H9 (cell line): ENCODE measurements at regions not wholly inside any gene's neighbourhood (a gene's known extent, or its start where the extent isn't known, plus 50 kb on each side); places are given as distances from the start of the nearest gene placed in this dataset.

Experiments
- DNase-seq: peaks from one replicate; pipeline ENCODE4 v3.0.0-alpha.2; 2017
- H2AFZ ChIP-seq: one replicate; pipeline ENCODE4 v1.6.1; 2013; ENCODE audit warnings: mild to moderate bottlenecking, low read length, control low read depth, moderate library complexity
- H2AK5ac ChIP-seq: 2 replicates; pipeline ENCODE4 v1.6.1; 2013; ENCODE audit warnings: low read length, control low read depth, mixed read lengths; ENCODE audit not compliant: insufficient read length
- H2BK120ac ChIP-seq: one replicate; pipeline ENCODE4 v1.6.1; 2013; ENCODE audit warnings: low read depth, mild to moderate bottlenecking, low read length, control low read depth, inconsistent platforms; ENCODE audit not compliant: poor library complexity, severe bottlenecking
- H2BK12ac ChIP-seq: 2 replicates; pipeline ENCODE4 v1.6.1; 2013; ENCODE audit warnings: low read length, control low read depth, mixed read lengths, low read depth; ENCODE audit not compliant: insufficient read length
- H2BK15ac ChIP-seq: 2 replicates; pipeline ENCODE4 v1.6.1; 2013; ENCODE audit warnings: low read depth, low read length, control low read depth
- H2BK20ac ChIP-seq: one replicate; pipeline ENCODE4 v1.6.1; 2013; ENCODE audit warnings: low read depth, mild to moderate bottlenecking, low read length, control low read depth, inconsistent platforms; ENCODE audit not compliant: poor library complexity, severe bottlenecking
- H2BK5ac ChIP-seq: 2 replicates; pipeline ENCODE4 v1.6.1; 2013; ENCODE audit warnings: low read length, control low read depth, mixed read lengths; ENCODE audit not compliant: insufficient read length
- H3K14ac ChIP-seq: 2 replicates; pipeline ENCODE4 v1.6.1; 2013; ENCODE audit warnings: low read length, control low read depth; ENCODE audit not compliant: insufficient read depth
- H3K18ac ChIP-seq: 2 replicates; pipeline ENCODE4 v1.6.1; 2013; ENCODE audit warnings: low read depth, mild to moderate bottlenecking, mixed read lengths, low read length, control low read depth; ENCODE audit not compliant: insufficient read length
- H3K23ac ChIP-seq: 2 replicates; pipeline ENCODE4 v1.6.1; 2013; ENCODE audit warnings: low read length, control low read depth, mixed read lengths, low read depth; ENCODE audit not compliant: insufficient read length
- H3K23me2 ChIP-seq: 2 replicates; pipeline ENCODE4 v1.6.1; 2013; ENCODE audit warnings: low read depth, mild to moderate bottlenecking, mixed read lengths, low read length, control low read depth; ENCODE audit not compliant: insufficient read length, poor library complexity, severe bottlenecking
- H3K27ac ChIP-seq: 2 replicates; pipeline ENCODE4 v1.5.1; 2013; ENCODE audit warnings: low read length, control low read depth, mixed read lengths, low read depth; ENCODE audit not compliant: insufficient read length
- H3K27me3 ChIP-seq: 2 replicates; pipeline ENCODE4 v1.6.1; 2013; ENCODE audit warnings: low read length, control low read depth, inconsistent platforms; ENCODE audit not compliant: insufficient read depth
- H3K4ac ChIP-seq: 2 replicates; pipeline ENCODE4 v1.6.1; 2013; ENCODE audit warnings: low read depth, mild to moderate bottlenecking, control low read depth, inconsistent platforms, low read length, moderate library complexity
- H3K4me1 ChIP-seq: 2 replicates; pipeline ENCODE4 v1.6.1; 2013; ENCODE audit warnings: low read length, control low read depth, inconsistent platforms; ENCODE audit not compliant: insufficient read depth
- H3K4me2 ChIP-seq: 2 replicates; pipeline ENCODE4 v1.6.1; 2013; ENCODE audit warnings: low read length, control low read depth, mixed read lengths; ENCODE audit not compliant: insufficient read length, insufficient read depth
- H3K56ac ChIP-seq: 2 replicates; pipeline ENCODE4 v1.6.1; 2013; ENCODE audit warnings: low read depth, mild to moderate bottlenecking, mixed read lengths, low read length, control low read depth; ENCODE audit not compliant: insufficient read length
- H3K79me1 ChIP-seq: 2 replicates; pipeline ENCODE4 v1.6.1; 2013; ENCODE audit warnings: low read depth, mild to moderate bottlenecking, moderate library complexity, low read length, control low read depth, inconsistent platforms; ENCODE audit not compliant: insufficient read depth, poor library complexity, severe bottlenecking
- H3K79me2 ChIP-seq: 2 replicates; pipeline ENCODE4 v1.6.1; 2013; ENCODE audit warnings: low read length, control low read depth, inconsistent platforms; ENCODE audit not compliant: insufficient read depth
- H3K9ac ChIP-seq: 2 replicates; pipeline ENCODE4 v1.6.1; 2013; ENCODE audit warnings: low read length, control low read depth, mixed read lengths; ENCODE audit not compliant: insufficient read length; ENCODE audit errors: extremely low read depth
- H3K9me3 ChIP-seq: one replicate; pipeline ENCODE4 v1.6.1; 2013; ENCODE audit warnings: low read depth, low read length, inconsistent platforms; ENCODE audit not compliant: control insufficient read depth
- H3T11ph ChIP-seq: one replicate; pipeline ENCODE4 v1.6.1; 2013; ENCODE audit warnings: mild to moderate bottlenecking, low read length, control low read depth, inconsistent platforms
- H4K20me1 ChIP-seq: one replicate; pipeline ENCODE4 v1.6.1; 2013; ENCODE audit not compliant: control insufficient read depth, insufficient read length, insufficient read depth
- H4K5ac ChIP-seq: 2 replicates; pipeline ENCODE4 v1.6.1; 2013; ENCODE audit warnings: low read depth, mild to moderate bottlenecking, mixed read lengths, low read length, control low read depth; ENCODE audit not compliant: insufficient read length
- H4K8ac ChIP-seq: replicated peaks from 2 replicates; pipeline ENCODE4 v1.6.1; 2013; ENCODE audit warnings: low read length, control low read depth, mixed read lengths, low read depth; ENCODE audit not compliant: insufficient read length
- H4K91ac ChIP-seq: 2 replicates; pipeline ENCODE4 v1.6.1; 2013; ENCODE audit warnings: low read depth, mild to moderate bottlenecking, moderate library complexity, mixed read lengths, low read length, control low read depth; ENCODE audit not compliant: insufficient read length
- H3K27ac Mint-ChIP-seq, 3 experiments: 2 replicates in 2 of 3; 3 replicates in 1 of 3; pipeline ENCODE4 v1.8.0; 2020 to 2021; ENCODE audit warnings: mixed read lengths in 3 of 3, mild to moderate bottlenecking in 1 of 3, moderate library complexity in 1 of 3
- H3K27me3 Mint-ChIP-seq: 2 replicates; pipeline ENCODE4 v1.8.0; 2021; ENCODE audit warnings: low read depth, mild to moderate bottlenecking, moderate library complexity, mixed read lengths
- H3K36me3 Mint-ChIP-seq, 3 experiments: 2 replicates in 2 of 3; 3 replicates in 1 of 3; pipeline ENCODE4 v1.8.0; 2020 to 2021; ENCODE audit warnings: low read depth in 3 of 3, mixed read lengths in 3 of 3; ENCODE audit not compliant: insufficient read depth in 1 of 3
- H3K4me1 Mint-ChIP-seq, 2 experiments: 2 replicates each; pipeline ENCODE4 v1.8.0; 2020; ENCODE audit warnings: mixed read lengths in 2 of 2
- H3K4me3 Mint-ChIP-seq, 2 experiments: 2 replicates in 1 of 2; 3 replicates in 1 of 2; pipeline ENCODE4 v1.8.0; 2020 to 2021; ENCODE audit warnings: mild to moderate bottlenecking in 2 of 2, mixed read lengths in 2 of 2, moderate library complexity in 1 of 2
- H3K9me3 Mint-ChIP-seq, 2 experiments: 2 replicates in 1 of 2; 3 replicates in 1 of 2; pipeline ENCODE4 v1.8.0; 2020; ENCODE audit warnings: mild to moderate bottlenecking in 2 of 2, mixed read lengths in 2 of 2, moderate library complexity in 1 of 2
- CTCF ChIP-seq: fragments of 200-600 bp; sonication (generic); conservative IDR thresholded peaks from 3 replicates; pipeline ENCODE4 v1.8.0; 2021; ENCODE audit warnings: antibody characterized with exemption, mild to moderate bottlenecking
- WGBS: extraction: QIAGEN DNeasy Blood & Tissue Kit; methylation state at CpG from one replicate; pipeline ENCODE4 v1.1.7; 2013; ENCODE audit warnings: missing lambda C conversion rate, low lambda C conversion rate, mixed read lengths; ENCODE audit not compliant: insufficient read length; ENCODE audit errors: extremely low coverage; 5-methylcytosine and 5-hydroxymethylcytosine counted together

DNA sequence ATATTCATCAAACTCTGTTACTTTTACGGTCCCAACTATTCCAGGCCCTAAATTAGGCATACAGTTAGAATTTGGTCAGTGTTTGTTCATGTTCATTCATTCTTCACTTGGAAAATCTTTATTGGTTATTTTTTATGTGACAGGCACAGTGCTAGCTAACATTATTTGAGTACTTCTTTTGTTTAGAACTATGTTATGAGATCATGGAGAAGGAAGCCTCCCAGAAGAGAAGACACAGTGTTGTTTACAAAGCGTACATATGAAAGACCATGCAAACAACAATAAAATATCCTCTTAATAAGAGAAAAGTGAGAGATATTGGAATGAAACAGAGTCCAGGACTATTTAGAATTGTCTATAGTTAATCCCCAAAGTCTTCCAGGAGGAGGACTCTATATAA is 399.2 kb downstream of the LRIG3 start:
- no peak for DNase-seq
- no peaks in the 10 kb centered on the region for H3K27me3 Mint-ChIP-seq
- H3K56ac ChIP-seq = no peak overlapping the region

More for the DNA sequence above, 399.2 kb downstream of the LRIG3 start:
- Histone ChIP-seq H2BK120ac (no peak overlapping the region), H3K4ac (no peak overlapping the region), H3K9ac (no peak overlapping the region), H3K23me2 (no peaks in the 10 kb centered on the region), H2BK5ac (no peak overlapping the region), H2AK5ac (no peak overlapping the region), H4K91ac (no peak overlapping the region), H4K5ac (no peak overlapping the region), H3K4me2 (no peak overlapping the region), H3K23ac (no peak overlapping the region), H3K14ac (no peak overlapping the region), H3K4me1 (no peaks in the 10 kb centered on the region), H2AFZ (no peak overlapping the region), H3K18ac (no peak overlapping the region), H2BK20ac (no peak overlapping the region), H3K79me2 (no peaks in the 10 kb centered on the region), H2BK15ac (no peak overlapping the region), H4K20me1 (no peaks in the 10 kb centered on the region), H3K9me3 (no peaks in the 10 kb centered on the region), H3K27ac (no peak overlapping the region), H3K79me1 (no peaks in the 10 kb centered on the region), H3T11ph (no peak overlapping the region), H4K8ac (no peak overlapping the region), H3K27me3 (no peaks in the 10 kb centered on the region), H2BK12ac (no peak overlapping the region)
- WGBS = no CpG with 5 or more reads among the region's 2 CpGs
- no peak overlapping the region for H3K27ac Mint-ChIP-seq
- no peaks in the 10 kb centered on the region for H3K4me1 Mint-ChIP-seq
- peaks cover 19 to 27% (median 20%) of the 10 kb centered on the region in 3 experiments for H3K36me3 Mint-ChIP-seq
- no peak overlapping the region for H3K4me3 Mint-ChIP-seq
- no peak for TF ChIP-seq CTCF
- H3K9me3 Mint-ChIP-seq = peaks cover 26 to 32% of the 10 kb centered on the region in 2 experiments
